Right hindlimb (tissue), 1 donor: ENCODE measurements at regions not wholly inside any gene's neighbourhood (a gene's known extent, or its start where the extent isn't known, plus 50 kb on each side); places are given as distances from the start of the nearest gene placed in this dataset.
"Not testable (repeated sequence)": the region's sequence is repeated elsewhere in the genome, so short reads cannot be mapped to it uniquely, and the experiment has no call there.

Experiments
- DNase-seq: peaks from one replicate; pipeline ENCODE4 v3.0.0-alpha.2; 2018

- no peak for DNase-seq
Observed at GRCh38 chr3:176615826-176616225, 581.5 kb downstream of the TBL1XR1 start.

- DNase-seq = no peak
Observed at GRCh38 chr3:176611703-176612102, 585.6 kb downstream of the TBL1XR1 start.

GRCh38 chr3:176609361-176609760 is 587.9 kb downstream of the TBL1XR1 start:
- no peak for DNase-seq

GRCh38 chr3:176605553-176605952 is 591.7 kb downstream of the TBL1XR1 start:
- not testable (repeated sequence) for DNase-seq

GRCh38 chr3:176595307-176595706 is 602.0 kb downstream of the TBL1XR1 start:
- no peak for DNase-seq

GRCh38 chr3:176590722-176591121 is 606.6 kb downstream of the TBL1XR1 start:
- no peak for DNase-seq

- DNase-seq = no peak
Observed at GRCh38 chr3:176587089-176587488, 610.2 kb downstream of the TBL1XR1 start.

GRCh38 chr3:176584413-176585176 is 612.7 kb downstream of the TBL1XR1 start:
- no peak for DNase-seq

- DNase-seq = no peak
Observed at GRCh38 chr3:176583956-176584355, 613.3 kb downstream of the TBL1XR1 start.

- DNase-seq = no peak
Observed at GRCh38 chr3:176581589-176581988, 615.7 kb downstream of the TBL1XR1 start.

- DNase-seq = no peak
Observed at GRCh38 chr3:176579711-176580185, 617.5 kb downstream of the TBL1XR1 start.

- DNase-seq = no peak
Observed at GRCh38 chr3:176578316-176578715, 619.0 kb downstream of the TBL1XR1 start.

GRCh38 chr3:176577447-176577846 is 619.8 kb downstream of the TBL1XR1 start:
- no peak for DNase-seq

- no peak for DNase-seq
Observed at GRCh38 chr3:176574786-176575185, 622.5 kb downstream of the TBL1XR1 start.

GRCh38 chr3:176571926-176572325 is 625.4 kb downstream of the TBL1XR1 start:
- DNase-seq = no peak

- no peak for DNase-seq
Observed at GRCh38 chr3:176570992-176571391, 626.3 kb downstream of the TBL1XR1 start.

- no peak for DNase-seq
Observed at GRCh38 chr3:176568189-176568588, 629.1 kb downstream of the TBL1XR1 start.

GRCh38 chr3:176566757-176567156 is 630.5 kb downstream of the TBL1XR1 start:
- no peak for DNase-seq

- no peak for DNase-seq
Observed at GRCh38 chr3:176562331-176562730, 635.0 kb downstream of the TBL1XR1 start.

GRCh38 chr3:176561826-176562225 is 635.5 kb downstream of the TBL1XR1 start:
- DNase-seq = no peak

GRCh38 chr3:176554791-176555654 is 642.3 kb downstream of the TBL1XR1 start:
- no peak for DNase-seq

- DNase-seq = no peak
Observed at GRCh38 chr3:176554264-176554663, 643.0 kb downstream of the TBL1XR1 start.

- no peak for DNase-seq
Observed at GRCh38 chr3:176526942-176527341, 670.3 kb downstream of the TBL1XR1 start.

- no peak for DNase-seq
Observed at GRCh38 chr3:176526225-176526624, 671.1 kb downstream of the TBL1XR1 start.
